ENCODE measurements at regions not wholly inside any gene's neighbourhood (a gene's known extent, or its start where the extent isn't known, plus 50 kb on each side); places are given as distances from the start of the nearest gene placed in this dataset.

GRCh38 chr3:5739949-5740348, 552.4 kb downstream of the EDEM1 start:
- H3K4me3 ChIP-seq (ENCODE audit: low read length), result no peak overlapping the region
- DNase-seq (ENCODE audit: low read depth), result no peak
- TF ChIP-seq CTCF (conservative IDR thresholded peaks at IDR 0.05; ENCODE audit: low read depth, low read length), result no peak

- no peak overlapping the region for H3K4me3 ChIP-seq (ENCODE audit: low read length)
- DNase-seq (ENCODE audit: low read depth), result no peak
- TF ChIP-seq CTCF (conservative IDR thresholded peaks at IDR 0.05; ENCODE audit: low read depth, low read length), result no peak
These were observed 553.5 kb downstream of the EDEM1 start for GRCh38 chr3:5741017-5741416.

GRCh38 chr3:5750091-5750490, 562.6 kb downstream of the EDEM1 start:
- no peak for TF ChIP-seq CTCF (conservative IDR thresholded peaks at IDR 0.05; ENCODE audit: low read depth, low read length)
- no peak overlapping the region for H3K4me3 ChIP-seq (ENCODE audit: low read length)
- DNase-seq (ENCODE audit: low read depth), result no peak

- no peak for TF ChIP-seq CTCF (conservative IDR thresholded peaks at IDR 0.05; ENCODE audit: low read depth, low read length)
- no peak for DNase-seq (ENCODE audit: low read depth)
- H3K4me3 ChIP-seq (ENCODE audit: low read length), result no peak overlapping the region
These were observed 563.5 kb downstream of the EDEM1 start for GRCh38 chr3:5750874-5751640.

- TF ChIP-seq CTCF (conservative IDR thresholded peaks at IDR 0.05; ENCODE audit: low read depth, low read length), result no peak
- no peak overlapping the region for H3K4me3 ChIP-seq (ENCODE audit: low read length)
- no peak for DNase-seq (ENCODE audit: low read depth)
These were observed 567.1 kb downstream of the EDEM1 start for GRCh38 chr3:5754602-5755001.

- TF ChIP-seq CTCF (conservative IDR thresholded peaks at IDR 0.05; ENCODE audit: low read depth, low read length), result no peak
- no peak overlapping the region for H3K4me3 ChIP-seq (ENCODE audit: low read length)
- no peak for DNase-seq (ENCODE audit: low read depth)
These were observed 568.9 kb downstream of the EDEM1 start for GRCh38 chr3:5756443-5756842.

GRCh38 chr3:5757213-5757804, 569.8 kb downstream of the EDEM1 start:
- H3K4me3 ChIP-seq (ENCODE audit: low read length), result no peak overlapping the region
- TF ChIP-seq CTCF (conservative IDR thresholded peaks at IDR 0.05; ENCODE audit: low read depth, low read length), result no peak
- DNase-seq (ENCODE audit: low read depth), result no peak
